Liver (tissue), 8 donors: ENCODE measurements at regions not wholly inside any gene's neighbourhood (a gene's known extent, or its start where the extent isn't known, plus 50 kb on each side); places are given as distances from the start of the nearest gene placed in this dataset.
"Not testable (repeated sequence)": the region's sequence is repeated elsewhere in the genome, so short reads cannot be mapped to it uniquely, and the experiment has no call there.

ENCODE experiments used
- DNase-seq: peaks from one replicate; pipeline ENCODE4 v3.0.0-alpha.2; 2017; ENCODE audit warnings: low spot score
- H3K27ac ChIP-seq, 2 donors: one replicate each; pipeline ENCODE4 v1.7.0; 2013; ENCODE audit warnings: inconsistent platforms in 2 of 2, low read length in 2 of 2, control low read depth in 1 of 2, low read depth in 1 of 2, mild to moderate bottlenecking in 1 of 2
- H3K27me3 ChIP-seq, 4 donors: one replicate each; pipeline versions ENCODE4 v1.6.1 to v1.7.0; 2013; ENCODE audit warnings: low read length in 3 of 4, inconsistent platforms in 1 of 4, mild to moderate bottlenecking in 1 of 4, moderate library complexity in 1 of 4; ENCODE audit not compliant: control insufficient read depth in 4 of 4, insufficient read depth in 4 of 4
- H3K36me3 ChIP-seq, 4 donors: one replicate each; pipeline versions ENCODE4 v1.6.1 to v1.7.0; 2013; ENCODE audit warnings: low read length in 3 of 4, mild to moderate bottlenecking in 3 of 4, low read depth in 1 of 4, moderate library complexity in 1 of 4; ENCODE audit not compliant: control insufficient read depth in 4 of 4, insufficient read depth in 3 of 4
- H3K4me1 ChIP-seq, 4 donors: one replicate each; pipeline versions ENCODE4 v1.6.1 to v1.7.0; 2013; ENCODE audit warnings: low read length in 3 of 4, mild to moderate bottlenecking in 3 of 4, moderate library complexity in 1 of 4; ENCODE audit not compliant: control insufficient read depth in 4 of 4, insufficient read depth in 4 of 4
- H3K4me3 ChIP-seq, 3 donors: one replicate each; pipeline versions ENCODE4 v1.6.1 to v1.7.0; 2013; ENCODE audit warnings: low read length in 3 of 3, control low read depth in 1 of 3, low read depth in 1 of 3, mild to moderate bottlenecking in 1 of 3
- H3K9ac ChIP-seq, 2 donors: one replicate each; pipeline ENCODE4 v1.7.0; 2013; ENCODE audit warnings: low read length in 2 of 2, mild to moderate bottlenecking in 2 of 2, moderate library complexity in 2 of 2, control low read depth in 1 of 2, low read depth in 1 of 2
- H3K9me3 ChIP-seq, 4 donors: one replicate each; pipeline versions ENCODE4 v1.6.1 to v1.7.0; 2013; ENCODE audit warnings: low read length in 3 of 4; ENCODE audit not compliant: control insufficient read depth in 4 of 4
- CTCF ChIP-seq: fragments of 150-350 bp; IDR thresholded peaks from 2 replicates; pipeline ENCODE4 v1.5.1; 2017; ENCODE audit warnings: improper control_type of control experiment, low read depth, low read length; ENCODE audit not compliant: missing input control
- EGR1 ChIP-seq, 2 donors: IDR thresholded peaks; 2 replicates each; pipeline ENCODE4 v1.6.1; 2016 to 2018; ENCODE audit warnings: antibody characterized with exemption in 2 of 2, low read depth in 2 of 2
- FOXA1 ChIP-seq: IDR thresholded peaks from 2 replicates; pipeline ENCODE4 v1.6.1; 2016; ENCODE audit warnings: antibody characterized with exemption
- FOXA2 ChIP-seq: IDR thresholded peaks from 2 replicates; pipeline ENCODE4 v1.6.1; 2016; ENCODE audit warnings: antibody characterized with exemption
- GABPA ChIP-seq, 2 donors: IDR thresholded peaks in 1 of 2; conservative IDR thresholded peaks in 1 of 2; 2 replicates each; pipeline ENCODE4 v1.6.1; 2016; ENCODE audit warnings: antibody characterized with exemption in 2 of 2, mild to moderate bottlenecking in 1 of 2, moderate library complexity in 1 of 2
- HNF4A ChIP-seq, 2 donors: conservative IDR thresholded peaks; 2 replicates each; pipeline ENCODE4 v1.6.1; 2016; ENCODE audit warnings: antibody characterized with exemption in 2 of 2, mild to moderate bottlenecking in 2 of 2
- HNF4G ChIP-seq: IDR thresholded peaks from 2 replicates; pipeline ENCODE4 v1.6.1; 2016; ENCODE audit warnings: antibody characterized with exemption
- JUND ChIP-seq, 2 donors: IDR thresholded peaks; 2 replicates each; pipeline ENCODE4 v1.6.1; 2016; ENCODE audit warnings: antibody characterized with exemption in 2 of 2
- MAX ChIP-seq: IDR thresholded peaks from 2 replicates; pipeline ENCODE4 v1.6.1; 2016; ENCODE audit warnings: antibody characterized with exemption
- NR2F2 ChIP-seq: IDR thresholded peaks from 2 replicates; pipeline ENCODE4 v1.6.1; 2016; ENCODE audit warnings: antibody characterized with exemption
- REST ChIP-seq: IDR thresholded peaks from 2 replicates; pipeline ENCODE4 v1.6.1; 2016; ENCODE audit warnings: antibody characterized with exemption, mild to moderate bottlenecking
- RXRA ChIP-seq, 2 donors: IDR thresholded peaks; 2 replicates each; pipeline ENCODE4 v1.6.1; 2017 to 2018; ENCODE audit warnings: antibody characterized with exemption in 2 of 2, mild to moderate bottlenecking in 1 of 2
- SP1 ChIP-seq: IDR thresholded peaks from 2 replicates; pipeline ENCODE4 v1.6.1; 2018; ENCODE audit warnings: antibody characterized with exemption, mild to moderate bottlenecking
- TAF1 ChIP-seq: conservative IDR thresholded peaks from 2 replicates; pipeline ENCODE4 v1.6.1; 2016; ENCODE audit warnings: antibody characterized with exemption, mild to moderate bottlenecking
- ZBTB33 ChIP-seq: IDR thresholded peaks from 2 replicates; pipeline ENCODE4 v1.6.1; 2016; ENCODE audit warnings: antibody characterized with exemption
- WGBS: extraction: QIAGEN DNeasy Blood & Tissue Kit; methylation state at CpG from one replicate; pipeline ENCODE4 v1.1.7; 2013; 5-methylcytosine and 5-hydroxymethylcytosine counted together
- donor health status: healthy.
- donor health status: healthy.
- donor health status: healthy.
- donor health status: healthy.
- donor health status: healthy.

GRCh38 chr2:21892140-21892539, 768.4 kb downstream of the TDRD15 start:
- TF ChIP-seq GABPA (IDR thresholded peaks at IDR 0.05 in 1 of 2, conservative IDR thresholded peaks at IDR 0.05 in 1 of 2) (no peak), HNF4G (no peak), NR2F2 (no peak)
- no peak overlapping the region for H3K9ac ChIP-seq
- no peak overlapping the region for H3K27ac ChIP-seq
- no peaks in the 10 kb centered on the region for H3K4me1 ChIP-seq
- no peaks in the 10 kb centered on the region for H3K9me3 ChIP-seq
- no peaks in the 10 kb centered on the region for H3K36me3 ChIP-seq
- H3K27me3 ChIP-seq = peaks cover 0 to 5% (median 0%) of the 10 kb centered on the region in 4 donors
- H3K4me3 ChIP-seq = no peak overlapping the region
- no peak for DNase-seq
- 77% methylated on average over 8 of the region's 8 CpGs for WGBS

- H3K27ac ChIP-seq = no peak overlapping the region
- TF ChIP-seq EGR1 (IDR thresholded peaks at IDR 0.05; ENCODE audit: low read depth in 2 of 2) (no peak), SP1 (no peak)
- peaks cover 0 to 5% (median 0%) of the 10 kb centered on the region in 4 donors for H3K27me3 ChIP-seq
- WGBS = 88% methylated on average over 5 of the region's 5 CpGs
- no peaks in the 10 kb centered on the region for H3K9me3 ChIP-seq
- no peak for DNase-seq
- H3K4me3 ChIP-seq = no peak overlapping the region
- H3K9ac ChIP-seq = no peak overlapping the region
- no peaks in the 10 kb centered on the region for H3K4me1 ChIP-seq
- no peaks in the 10 kb centered on the region for H3K36me3 ChIP-seq
Observed at GRCh38 chr2:21895200-21895599, 771.4 kb downstream of the TDRD15 start.

GRCh38 chr2:21908712-21909380, 785.1 kb downstream of the TDRD15 start:
- 90% methylated on average over 26 of the region's 26 CpGs for WGBS
- H3K9me3 ChIP-seq, H3K27me3 ChIP-seq, H3K4me3 ChIP-seq, H3K4me1 ChIP-seq, H3K36me3 ChIP-seq, H3K9ac ChIP-seq, H3K27ac ChIP-seq, DNase-seq: not testable (repeated sequence)

- no peak overlapping the region for H3K4me3 ChIP-seq
- no peak overlapping the region for H3K9ac ChIP-seq
- H3K27ac ChIP-seq = no peak overlapping the region
- no peaks in the 10 kb centered on the region for H3K27me3 ChIP-seq
- 73% methylated on average over 6 of the region's 6 CpGs for WGBS
- TF ChIP-seq FOXA1 (no peak), ZBTB33 (no peak), HNF4G (no peak), CTCF (no peak), GABPA (IDR thresholded peaks at IDR 0.05 in 1 of 2, conservative IDR thresholded peaks at IDR 0.05 in 1 of 2) (no peak), FOXA2 (no peak), MAX (no peak), RXRA (IDR thresholded peaks at IDR 0.05) (no peak), TAF1 (no peak), JUND (IDR thresholded peaks at IDR 0.05) (no peak), REST (no peak), HNF4A (conservative IDR thresholded peaks at IDR 0.05) (no peak)
- H3K36me3 ChIP-seq = no peaks in the 10 kb centered on the region
- no peaks in the 10 kb centered on the region for H3K4me1 ChIP-seq
- DNase-seq = no peak
- H3K9me3 ChIP-seq = no peaks in the 10 kb centered on the region
Observed at GRCh38 chr2:21910832-21911507, 787.2 kb downstream of the TDRD15 start.
